ENCODE measurements at regions not wholly inside any gene's neighbourhood (a gene's known extent, or its start where the extent isn't known, plus 50 kb on each side); places are given as distances from the start of the nearest gene placed in this dataset.
"Not testable (repeated sequence)": the region's sequence is repeated elsewhere in the genome, so short reads cannot be mapped to it uniquely, and the experiment has no call there.

DNA sequence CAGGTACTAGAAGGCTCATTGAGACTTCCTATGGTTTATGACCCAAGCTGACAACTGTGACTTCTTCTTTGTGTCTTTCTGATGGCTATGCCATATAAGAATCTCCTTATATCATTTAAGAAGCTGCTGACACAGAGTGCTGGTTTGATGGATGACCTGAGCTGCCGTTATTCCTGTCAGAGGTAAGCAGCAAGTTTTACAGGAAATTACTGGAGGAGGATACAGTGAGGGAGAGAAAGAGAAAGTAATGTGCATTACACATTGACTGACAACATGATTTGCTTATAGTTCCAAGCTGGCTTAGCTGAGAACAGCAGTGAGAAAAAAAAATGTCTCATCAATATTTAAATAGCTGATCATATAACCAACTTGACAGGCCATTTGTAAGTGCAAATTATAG lies 981.4 kb downstream of the FSCB start:
- intact Hi-C loops (cut with DNase I; ENCODE audit: low total_unique reads) = no loop called here
- no peak overlapping the region for H3K4me3 ChIP-seq (ENCODE audit: low read depth, poor library complexity, severe bottlenecking)
- DNase-seq (ENCODE audit: low spot score in 2 of 2) = no peak
- WGBS, 2 donors = 15 to 24% methylated on average over 1 of the region's 1 CpG
- TF ChIP-seq, protein P1, sequence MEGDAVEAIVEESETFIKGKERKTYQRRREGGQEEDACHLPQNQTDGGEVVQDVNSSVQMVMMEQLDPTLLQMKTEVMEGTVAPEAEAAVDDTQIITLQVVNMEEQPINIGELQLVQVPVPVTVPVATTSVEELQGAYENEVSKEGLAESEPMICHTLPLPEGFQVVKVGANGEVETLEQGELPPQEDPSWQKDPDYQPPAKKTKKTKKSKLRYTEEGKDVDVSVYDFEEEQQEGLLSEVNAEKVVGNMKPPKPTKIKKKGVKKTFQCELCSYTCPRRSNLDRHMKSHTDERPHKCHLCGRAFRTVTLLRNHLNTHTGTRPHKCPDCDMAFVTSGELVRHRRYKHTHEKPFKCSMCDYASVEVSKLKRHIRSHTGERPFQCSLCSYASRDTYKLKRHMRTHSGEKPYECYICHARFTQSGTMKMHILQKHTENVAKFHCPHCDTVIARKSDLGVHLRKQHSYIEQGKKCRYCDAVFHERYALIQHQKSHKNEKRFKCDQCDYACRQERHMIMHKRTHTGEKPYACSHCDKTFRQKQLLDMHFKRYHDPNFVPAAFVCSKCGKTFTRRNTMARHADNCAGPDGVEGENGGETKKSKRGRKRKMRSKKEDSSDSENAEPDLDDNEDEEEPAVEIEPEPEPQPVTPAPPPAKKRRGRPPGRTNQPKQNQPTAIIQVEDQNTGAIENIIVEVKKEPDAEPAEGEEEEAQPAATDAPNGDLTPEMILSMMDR (IDR thresholded peaks at IDR 0.05) = no peak
- TF ChIP-seq POLR2A (IDR thresholded peaks at IDR 0.05) = no peak

DNA sequence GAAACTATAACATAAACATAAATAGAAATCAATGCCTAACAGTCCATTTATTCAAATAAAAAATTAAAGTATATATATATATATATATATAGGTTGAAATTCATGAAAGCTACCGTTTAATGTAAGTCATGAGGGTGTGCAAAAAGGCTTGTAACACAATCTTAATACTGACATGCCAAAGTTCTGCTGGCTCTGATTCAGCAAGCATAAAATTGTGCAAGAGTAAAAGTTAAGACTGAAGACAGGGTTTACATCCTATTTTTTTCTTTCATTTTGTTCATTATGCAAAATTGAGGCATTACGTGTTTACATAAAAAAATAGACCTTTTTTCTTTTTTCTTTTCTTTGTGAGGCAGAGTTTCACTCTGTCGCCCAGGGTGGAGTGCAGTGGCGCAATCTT lies 984.2 kb downstream of the FSCB start:
- 82 to 83% methylated on average over 4 of the region's 4 CpGs for WGBS, 2 donors
- TF ChIP-seq POLR2A (IDR thresholded peaks at IDR 0.05) = no peak
- TF ChIP-seq, protein P1 (IDR thresholded peaks at IDR 0.05) = no peak
- H3K4me3 ChIP-seq (ENCODE audit: low read depth, poor library complexity, severe bottlenecking) = no peak overlapping the region
- DNase-seq (ENCODE audit: low spot score in 2 of 2) = no peak
- intact Hi-C loops (cut with DNase I; ENCODE audit: low total_unique reads) = no loop called here

DNA sequence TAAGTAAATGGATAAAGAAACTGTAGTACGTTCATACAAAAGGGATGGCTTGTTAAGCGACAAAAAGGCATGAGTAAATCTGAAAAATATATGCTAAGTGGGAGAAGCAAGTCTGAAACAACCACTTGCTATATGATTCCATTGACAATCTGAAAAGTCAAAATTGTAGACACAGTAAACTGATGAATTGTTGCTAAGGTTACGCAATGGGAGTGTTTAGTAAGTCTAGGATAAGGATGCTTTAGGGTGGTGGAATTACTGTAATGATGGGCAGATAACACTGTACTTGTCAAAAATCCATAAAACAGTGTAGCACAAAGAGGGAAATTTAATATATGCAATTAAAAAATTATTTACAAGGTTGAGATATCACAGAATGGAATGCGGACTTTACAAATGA lies 984.9 kb downstream of the FSCB start:
- WGBS, 2 donors = 93 to 95% methylated on average over 4 of the region's 4 CpGs
- intact Hi-C loops (cut with DNase I; ENCODE audit: low total_unique reads) = no loop called here
- no peak overlapping the region for H3K4me3 ChIP-seq (ENCODE audit: low read depth, poor library complexity, severe bottlenecking)
- no peak for DNase-seq (ENCODE audit: low spot score in 2 of 2)
- TF ChIP-seq, protein P1 (IDR thresholded peaks at IDR 0.05) = no peak

DNA sequence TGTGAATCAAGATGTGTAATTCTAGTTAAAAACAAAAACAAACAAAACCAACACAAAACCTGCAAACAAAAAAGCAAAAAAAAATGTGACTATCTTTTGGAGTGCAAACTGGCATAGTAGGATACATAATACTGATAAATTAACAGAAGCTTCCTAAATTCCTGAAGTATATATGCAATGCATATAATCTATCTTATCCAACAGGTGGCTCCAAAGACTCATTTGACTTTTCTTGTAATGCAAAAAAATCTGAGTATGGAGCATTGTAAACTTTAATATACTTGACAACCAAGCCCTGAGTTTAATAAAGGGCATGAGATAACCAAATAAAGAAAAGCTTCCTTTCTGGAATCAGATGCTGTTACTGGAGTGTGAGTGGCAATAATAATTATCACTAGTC lies 1003.6 kb downstream of the FSCB start:
- no peak for TF ChIP-seq POLR2A (IDR thresholded peaks at IDR 0.05)
- TF ChIP-seq, protein P1 (IDR thresholded peaks at IDR 0.05) = no peak
- intact Hi-C loops (cut with DNase I; ENCODE audit: low total_unique reads) = no loop called here
- H3K4me3 ChIP-seq (ENCODE audit: low read depth, poor library complexity, severe bottlenecking) = no peak overlapping the region
- no peak for DNase-seq (ENCODE audit: low spot score in 2 of 2)

DNA sequence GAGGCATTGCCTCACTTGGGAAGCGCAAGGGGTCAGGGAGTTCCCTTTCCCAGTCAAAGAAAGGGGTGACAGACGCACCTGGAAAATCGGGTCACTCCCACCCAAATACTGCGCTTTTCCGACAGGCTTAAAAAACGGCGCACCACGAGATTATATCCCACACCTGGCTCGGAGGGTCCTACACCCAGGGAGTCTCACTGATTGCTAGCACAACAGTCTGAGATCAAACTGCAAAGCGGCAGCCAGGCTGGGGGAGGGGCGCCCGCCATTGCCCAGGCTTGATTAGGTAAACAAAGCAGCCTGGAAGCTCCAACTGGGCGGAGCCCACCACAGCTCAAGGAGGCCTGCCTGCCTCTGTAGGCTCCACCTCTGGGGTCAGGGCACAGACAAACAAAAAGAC lies 1014.7 kb downstream of the FSCB start:
- WGBS, 2 donors = 88 to 95% methylated on average over 12 to 13 of the region's 13 CpGs
- intact Hi-C loops (cut with DNase I; ENCODE audit: low total_unique reads) = loop anchor here (5.0 kb wide), 1 partner anchor 310 kb away; no protein-coding TSS in a partner anchor
- not testable (repeated sequence) for H3K4me3 ChIP-seq (ENCODE audit: low read depth, poor library complexity, severe bottlenecking)
- DNase-seq (ENCODE audit: low spot score in 2 of 2) = peak in 1 of 2 donors; percentile 59

DNA sequence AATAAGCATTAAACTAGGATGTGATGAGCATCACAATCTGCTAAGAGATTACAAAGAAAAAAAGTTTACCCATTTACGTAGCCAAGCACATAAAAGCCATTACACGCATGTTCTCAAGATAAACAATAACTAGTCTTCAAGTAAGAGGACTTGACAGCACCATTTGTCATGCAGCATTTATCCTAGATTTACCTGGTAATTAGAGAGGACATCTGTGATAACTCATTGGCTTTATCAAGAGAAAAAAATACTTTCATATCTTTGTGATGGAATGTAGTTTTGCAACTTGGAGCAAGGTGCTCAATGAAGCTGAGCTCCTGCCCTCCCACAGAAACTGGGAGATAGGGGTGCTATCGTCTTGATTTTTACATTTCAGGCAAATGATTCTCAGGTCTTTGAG lies 1023.7 kb downstream of the FSCB start:
- no peak overlapping the region for H3K4me3 ChIP-seq (ENCODE audit: low read depth, poor library complexity, severe bottlenecking)
- TF ChIP-seq POLR2A (IDR thresholded peaks at IDR 0.05) = no peak
- TF ChIP-seq, protein P1 (IDR thresholded peaks at IDR 0.05) = no peak
- WGBS, 2 donors = 48 to 58% methylated on average over 3 of the region's 3 CpGs
- DNase-seq (ENCODE audit: low spot score in 2 of 2) = no peak
- intact Hi-C loops (cut with DNase I; ENCODE audit: low total_unique reads) = no loop called here

All from lower leg skin (tissue), 4 donors.